ENCODE measurements at regions not wholly inside any gene's neighbourhood (a gene's known extent, or its start where the extent isn't known, plus 50 kb on each side); places are given as distances from the start of the nearest gene placed in this dataset.

DNA sequence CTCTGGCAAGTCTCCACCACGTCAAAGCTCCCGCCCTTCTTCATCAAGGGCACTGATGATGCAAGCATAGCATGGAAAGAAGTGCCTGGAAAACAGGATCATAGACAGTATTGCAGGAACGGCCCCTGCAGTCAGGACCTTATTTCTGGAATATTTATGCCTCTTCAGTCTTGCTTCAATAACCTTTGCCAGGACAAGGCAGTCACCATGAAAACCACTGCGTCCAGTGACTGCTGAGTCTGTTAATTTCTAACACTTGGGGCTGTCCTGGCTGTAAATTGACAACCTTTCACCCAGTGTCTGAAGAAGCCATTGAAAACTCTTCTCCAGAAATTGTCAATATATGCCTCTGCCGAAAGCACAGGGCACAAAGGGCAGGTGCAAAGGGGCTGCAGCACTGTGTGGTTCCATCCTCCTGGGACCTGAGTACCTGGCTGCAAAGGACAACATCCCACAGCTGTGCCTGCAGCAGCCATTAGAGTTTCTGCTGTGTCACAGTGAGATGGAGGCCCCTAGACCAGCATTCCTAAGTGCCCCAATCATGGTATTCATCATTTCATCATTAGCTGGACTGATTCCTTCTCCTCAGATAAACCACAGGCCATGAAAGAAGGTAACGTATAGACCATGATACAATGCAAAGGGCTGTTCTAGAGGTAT, 819.6 kb downstream of the RNF144A start:
- ChIA-PET POLR2A (no interaction called here), CTCF (interaction anchor here (0.9 kb wide), 1 partner anchor 26 kb away, joined by 3 read pairs; no protein-coding TSS in a partner anchor)
- no peak for TF ChIP-seq ZNF76 (tag by site-specific recombination; IDR thresholded peaks at IDR 0.05; ENCODE audit: borderline replicate concordance, low read depth)
- TF ChIP-seq, protein P1, sequence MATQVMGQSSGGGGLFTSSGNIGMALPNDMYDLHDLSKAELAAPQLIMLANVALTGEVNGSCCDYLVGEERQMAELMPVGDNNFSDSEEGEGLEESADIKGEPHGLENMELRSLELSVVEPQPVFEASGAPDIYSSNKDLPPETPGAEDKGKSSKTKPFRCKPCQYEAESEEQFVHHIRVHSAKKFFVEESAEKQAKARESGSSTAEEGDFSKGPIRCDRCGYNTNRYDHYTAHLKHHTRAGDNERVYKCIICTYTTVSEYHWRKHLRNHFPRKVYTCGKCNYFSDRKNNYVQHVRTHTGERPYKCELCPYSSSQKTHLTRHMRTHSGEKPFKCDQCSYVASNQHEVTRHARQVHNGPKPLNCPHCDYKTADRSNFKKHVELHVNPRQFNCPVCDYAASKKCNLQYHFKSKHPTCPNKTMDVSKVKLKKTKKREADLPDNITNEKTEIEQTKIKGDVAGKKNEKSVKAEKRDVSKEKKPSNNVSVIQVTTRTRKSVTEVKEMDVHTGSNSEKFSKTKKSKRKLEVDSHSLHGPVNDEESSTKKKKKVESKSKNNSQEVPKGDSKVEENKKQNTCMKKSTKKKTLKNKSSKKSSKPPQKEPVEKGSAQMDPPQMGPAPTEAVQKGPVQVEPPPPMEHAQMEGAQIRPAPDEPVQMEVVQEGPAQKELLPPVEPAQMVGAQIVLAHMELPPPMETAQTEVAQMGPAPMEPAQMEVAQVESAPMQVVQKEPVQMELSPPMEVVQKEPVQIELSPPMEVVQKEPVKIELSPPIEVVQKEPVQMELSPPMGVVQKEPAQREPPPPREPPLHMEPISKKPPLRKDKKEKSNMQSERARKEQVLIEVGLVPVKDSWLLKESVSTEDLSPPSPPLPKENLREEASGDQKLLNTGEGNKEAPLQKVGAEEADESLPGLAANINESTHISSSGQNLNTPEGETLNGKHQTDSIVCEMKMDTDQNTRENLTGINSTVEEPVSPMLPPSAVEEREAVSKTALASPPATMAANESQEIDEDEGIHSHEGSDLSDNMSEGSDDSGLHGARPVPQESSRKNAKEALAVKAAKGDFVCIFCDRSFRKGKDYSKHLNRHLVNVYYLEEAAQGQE (tag by site-specific recombination; IDR thresholded peaks at IDR 0.05) = no peak
- TF ChIP-seq ZNF416 (tag by site-specific recombination; IDR thresholded peaks at IDR 0.05) = no peak
- TF ChIP-seq ZNF626 (tag by site-specific recombination; IDR thresholded peaks at IDR 0.05) = no peak
- no peak for TF ChIP-seq ZNF354C (tag by site-specific recombination; IDR thresholded peaks at IDR 0.05; ENCODE audit: borderline replicate concordance, low read depth)
- TF ChIP-seq ZNF664 (tag by site-specific recombination; IDR thresholded peaks at IDR 0.05) = no peak
- TF ChIP-seq, protein P2, sequence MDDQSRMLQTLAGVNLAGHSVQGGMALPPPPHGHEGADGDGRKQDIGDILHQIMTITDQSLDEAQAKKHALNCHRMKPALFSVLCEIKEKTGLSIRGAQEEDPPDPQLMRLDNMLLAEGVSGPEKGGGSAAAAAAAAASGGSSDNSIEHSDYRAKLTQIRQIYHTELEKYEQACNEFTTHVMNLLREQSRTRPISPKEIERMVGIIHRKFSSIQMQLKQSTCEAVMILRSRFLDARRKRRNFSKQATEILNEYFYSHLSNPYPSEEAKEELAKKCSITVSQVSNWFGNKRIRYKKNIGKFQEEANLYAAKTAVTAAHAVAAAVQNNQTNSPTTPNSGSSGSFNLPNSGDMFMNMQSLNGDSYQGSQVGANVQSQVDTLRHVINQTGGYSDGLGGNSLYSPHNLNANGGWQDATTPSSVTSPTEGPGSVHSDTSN (CRISPR knock-in tag; IDR thresholded peaks at IDR 0.05) = no peak
- TF ChIP-seq, protein P3, sequence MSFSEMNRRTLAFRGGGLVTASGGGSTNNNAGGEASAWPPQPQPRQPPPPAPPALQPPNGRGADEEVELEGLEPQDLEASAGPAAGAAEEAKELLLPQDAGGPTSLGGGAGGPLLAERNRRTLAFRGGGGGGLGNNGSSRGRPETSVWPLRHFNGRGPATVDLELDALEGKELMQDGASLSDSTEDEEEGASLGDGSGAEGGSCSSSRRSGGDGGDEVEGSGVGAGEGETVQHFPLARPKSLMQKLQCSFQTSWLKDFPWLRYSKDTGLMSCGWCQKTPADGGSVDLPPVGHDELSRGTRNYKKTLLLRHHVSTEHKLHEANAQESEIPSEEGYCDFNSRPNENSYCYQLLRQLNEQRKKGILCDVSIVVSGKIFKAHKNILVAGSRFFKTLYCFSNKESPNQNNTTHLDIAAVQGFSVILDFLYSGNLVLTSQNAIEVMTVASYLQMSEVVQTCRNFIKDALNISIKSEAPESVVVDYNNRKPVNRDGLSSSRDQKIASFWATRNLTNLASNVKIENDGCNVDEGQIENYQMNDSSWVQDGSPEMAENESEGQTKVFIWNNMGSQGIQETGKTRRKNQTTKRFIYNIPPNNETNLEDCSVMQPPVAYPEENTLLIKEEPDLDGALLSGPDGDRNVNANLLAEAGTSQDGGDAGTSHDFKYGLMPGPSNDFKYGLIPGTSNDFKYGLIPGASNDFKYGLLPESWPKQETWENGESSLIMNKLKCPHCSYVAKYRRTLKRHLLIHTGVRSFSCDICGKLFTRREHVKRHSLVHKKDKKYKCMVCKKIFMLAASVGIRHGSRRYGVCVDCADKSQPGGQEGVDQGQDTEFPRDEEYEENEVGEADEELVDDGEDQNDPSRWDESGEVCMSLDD (tag by site-specific recombination; IDR thresholded peaks at IDR 0.05) = no peak
- TF ChIP-seq ZNF132 (tag by site-specific recombination; IDR thresholded peaks at IDR 0.05; ENCODE audit: borderline replicate concordance) = no peak
- TF ChIP-seq, protein P4, sequence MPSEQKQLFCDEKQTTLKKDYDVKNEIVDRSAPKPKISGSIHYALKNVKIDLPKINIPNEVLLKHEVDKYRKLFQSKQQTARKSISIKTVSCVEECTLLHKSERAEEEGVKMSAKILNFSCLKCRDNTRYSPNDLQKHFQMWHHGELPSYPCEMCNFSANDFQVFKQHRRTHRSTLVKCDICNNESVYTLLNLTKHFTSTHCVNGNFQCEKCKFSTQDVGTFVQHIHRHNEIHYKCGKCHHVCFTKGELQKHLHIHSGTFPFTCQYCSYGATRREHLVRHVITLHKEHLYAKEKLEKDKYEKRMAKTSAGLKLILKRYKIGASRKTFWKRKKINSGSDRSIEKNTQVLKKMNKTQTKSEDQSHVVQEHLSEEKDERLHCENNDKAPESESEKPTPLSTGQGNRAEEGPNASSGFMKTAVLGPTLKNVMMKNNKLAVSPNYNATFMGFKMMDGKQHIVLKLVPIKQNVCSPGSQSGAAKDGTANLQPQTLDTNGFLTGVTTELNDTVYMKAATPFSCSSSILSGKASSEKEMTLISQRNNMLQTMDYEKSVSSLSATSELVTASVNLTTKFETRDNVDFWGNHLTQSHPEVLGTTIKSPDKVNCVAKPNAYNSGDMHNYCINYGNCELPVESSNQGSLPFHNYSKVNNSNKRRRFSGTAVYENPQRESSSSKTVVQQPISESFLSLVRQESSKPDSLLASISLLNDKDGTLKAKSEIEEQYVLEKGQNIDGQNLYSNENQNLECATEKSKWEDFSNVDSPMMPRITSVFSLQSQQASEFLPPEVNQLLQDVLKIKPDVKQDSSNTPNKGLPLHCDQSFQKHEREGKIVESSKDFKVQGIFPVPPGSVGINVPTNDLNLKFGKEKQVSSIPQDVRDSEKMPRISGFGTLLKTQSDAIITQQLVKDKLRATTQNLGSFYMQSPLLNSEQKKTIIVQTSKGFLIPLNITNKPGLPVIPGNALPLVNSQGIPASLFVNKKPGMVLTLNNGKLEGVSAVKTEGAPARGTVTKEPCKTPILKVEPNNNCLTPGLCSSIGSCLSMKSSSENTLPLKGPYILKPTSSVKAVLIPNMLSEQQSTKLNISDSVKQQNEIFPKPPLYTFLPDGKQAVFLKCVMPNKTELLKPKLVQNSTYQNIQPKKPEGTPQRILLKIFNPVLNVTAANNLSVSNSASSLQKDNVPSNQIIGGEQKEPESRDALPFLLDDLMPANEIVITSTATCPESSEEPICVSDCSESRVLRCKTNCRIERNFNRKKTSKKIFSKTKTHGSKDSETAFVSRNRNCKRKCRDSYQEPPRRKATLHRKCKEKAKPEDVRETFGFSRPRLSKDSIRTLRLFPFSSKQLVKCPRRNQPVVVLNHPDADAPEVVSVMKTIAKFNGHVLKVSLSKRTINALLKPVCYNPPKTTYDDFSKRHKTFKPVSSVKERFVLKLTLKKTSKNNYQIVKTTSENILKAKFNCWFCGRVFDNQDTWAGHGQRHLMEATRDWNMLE (tag by site-specific recombination; conservative IDR thresholded peaks at IDR 0.05; ENCODE audit: low read depth) = no peak

DNA sequence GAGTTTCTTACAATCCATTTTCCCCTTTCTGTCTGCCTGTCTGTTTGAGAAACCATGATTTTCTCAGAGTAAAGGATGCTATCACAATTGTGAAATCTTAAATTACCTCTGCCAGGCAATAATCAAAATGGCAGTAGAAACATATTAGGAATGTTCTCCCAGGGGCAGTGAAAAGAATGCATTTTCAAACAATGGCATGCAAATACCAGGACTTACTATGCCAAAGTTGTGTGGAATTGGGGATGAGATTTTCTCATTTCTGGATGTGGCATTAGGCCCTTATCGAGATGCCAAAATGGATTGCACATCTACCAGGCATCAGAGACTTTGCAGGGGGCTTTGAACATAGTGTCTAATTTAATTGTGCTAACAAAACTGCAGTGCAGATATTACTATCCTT, 821.4 kb downstream of the RNF144A start:
- Histone ChIP-seq H3K9me3 (ENCODE audit: control insufficient read depth, insufficient read depth, low read depth, low read length) (no peaks in the 10 kb centered on the region), H3K4me3 (ENCODE audit: low read depth, low read length) (no peak overlapping the region), H3K36me3 (ENCODE audit: control insufficient read depth in 2 of 2, insufficient read depth in 1 of 2, low read length in 2 of 2) (no peaks in the 10 kb centered on the region), H3K27ac (ENCODE audit: extremely low read depth, low read depth, low read length) (no peak overlapping the region), H3K4me1 (ENCODE audit: control insufficient read depth, insufficient read depth, low read length) (no peaks in the 10 kb centered on the region)
- CTCF ChIA-PET = no interaction called here
- POLR2A ChIA-PET = no interaction called here
- TF ChIP-seq ZNF24 (tag by site-specific recombination; IDR thresholded peaks at IDR 0.05) (no peak), ZNF292 (tag by site-specific recombination; IDR thresholded peaks at IDR 0.05; ENCODE audit: borderline replicate concordance, low read depth) (no peak), ZNF785 (tag by site-specific recombination; IDR thresholded peaks at IDR 0.05) (no peak)

More for the DNA sequence above, 819.6 kb downstream of the RNF144A start:
- H3K36me3 ChIP-seq (ENCODE audit: control insufficient read depth in 2 of 2, insufficient read depth in 1 of 2, low read length in 2 of 2) = no peaks in the 10 kb centered on the region
- H3K4me3 ChIP-seq (ENCODE audit: low read depth, low read length) = no peak overlapping the region
- no peaks in the 10 kb centered on the region for H3K9me3 ChIP-seq (ENCODE audit: control insufficient read depth, insufficient read depth, low read depth, low read length)
- H3K4me1 ChIP-seq (ENCODE audit: control insufficient read depth, insufficient read depth, low read length) = no peaks in the 10 kb centered on the region
- H3K27ac ChIP-seq (ENCODE audit: extremely low read depth, low read depth, low read length) = no peak overlapping the region
